ENCODE measurements at regions not wholly inside any gene's neighbourhood (a gene's known extent, or its start where the extent isn't known, plus 50 kb on each side); places are given as distances from the start of the nearest gene placed in this dataset.

- no peak overlapping the region for H3K4me3 Mint-ChIP-seq (ENCODE audit: low read depth, unreplicated experiment)
Measured at GRCh38 chr20:51890003-51890402, 87.7 kb upstream of the SALL4 start.

GRCh38 chr20:51889466-51889865, 87.1 kb upstream of the SALL4 start:
- no peak for DNase-seq
- no peaks in the 10 kb centered on the region for H3K36me3 Mint-ChIP-seq (ENCODE audit: insufficient read depth, unreplicated experiment)
- H3K27ac Mint-ChIP-seq (ENCODE audit: unreplicated experiment), result no peak overlapping the region
- CTCF ChIA-PET, result interaction anchor here (0.9 kb wide), 1 partner anchor 9 kb away, joined by 5 read pairs; no protein-coding TSS in a partner anchor
- BruUV-seq (replicated peaks), result no TSS peak
- no peaks in the 10 kb centered on the region for H3K27me3 Mint-ChIP-seq (ENCODE audit: unreplicated experiment)
- intact Hi-C loops (cut with micrococcal nuclease; ENCODE audit: unreplicated experiment), result no loop called here
- no peaks in the 10 kb centered on the region for H3K4me1 Mint-ChIP-seq (ENCODE audit: low read depth, unreplicated experiment)
- H3K4me3 Mint-ChIP-seq (ENCODE audit: low read depth, unreplicated experiment), result no peak overlapping the region
- no peaks in the 10 kb centered on the region for H3K9me3 Mint-ChIP-seq (ENCODE audit: low read depth, unreplicated experiment)
- TF ChIP-seq CTCF (IDR thresholded peaks at IDR 0.05; ENCODE audit: unreplicated experiment), result no peak

More at GRCh38 chr20:51890003-51890402, 87.7 kb upstream of the SALL4 start:
- Mint-ChIP-seq H3K27ac (ENCODE audit: unreplicated experiment) (no peak overlapping the region), H3K9me3 (ENCODE audit: low read depth, unreplicated experiment) (no peaks in the 10 kb centered on the region), H3K4me1 (ENCODE audit: low read depth, unreplicated experiment) (no peaks in the 10 kb centered on the region), H3K36me3 (ENCODE audit: insufficient read depth, unreplicated experiment) (no peaks in the 10 kb centered on the region), H3K27me3 (ENCODE audit: unreplicated experiment) (no peaks in the 10 kb centered on the region)
- intact Hi-C loops (cut with micrococcal nuclease; ENCODE audit: unreplicated experiment), result no loop called here
- CTCF ChIA-PET, result interaction anchor here (1.0 kb wide), 1 partner anchor 35 kb away, joined by 3 read pairs; no protein-coding TSS in a partner anchor
- no peak for TF ChIP-seq CTCF (IDR thresholded peaks at IDR 0.05; ENCODE audit: unreplicated experiment)
- no TSS peak for BruUV-seq (replicated peaks)
- no peak for DNase-seq

- Mint-ChIP-seq H3K27me3 (ENCODE audit: unreplicated experiment) (no peaks in the 10 kb centered on the region), H3K4me1 (ENCODE audit: low read depth, unreplicated experiment) (no peaks in the 10 kb centered on the region), H3K9me3 (ENCODE audit: low read depth, unreplicated experiment) (no peaks in the 10 kb centered on the region), H3K4me3 (ENCODE audit: low read depth, unreplicated experiment) (no peak overlapping the region), H3K27ac (ENCODE audit: unreplicated experiment) (no peak overlapping the region), H3K36me3 (ENCODE audit: insufficient read depth, unreplicated experiment) (no peaks in the 10 kb centered on the region)
- no TSS peak for BruUV-seq (replicated peaks)
- CTCF ChIA-PET, result no interaction called here
- no peak for TF ChIP-seq CTCF (IDR thresholded peaks at IDR 0.05; ENCODE audit: unreplicated experiment)
- no peak for DNase-seq
- intact Hi-C loops (cut with micrococcal nuclease; ENCODE audit: unreplicated experiment), result no loop called here
Measured at GRCh38 chr20:51888291-51888690, 86.0 kb upstream of the SALL4 start.

- H3K27ac Mint-ChIP-seq (ENCODE audit: unreplicated experiment), result no peak overlapping the region
- no peak for TF ChIP-seq CTCF (IDR thresholded peaks at IDR 0.05; ENCODE audit: unreplicated experiment)
- CTCF ChIA-PET, result interaction anchor here (0.9 kb wide), 1 partner anchor 79 kb away, joined by 3 read pairs; no protein-coding TSS in a partner anchor
- no peaks in the 10 kb centered on the region for H3K27me3 Mint-ChIP-seq (ENCODE audit: unreplicated experiment)
- DNase-seq, result no peak
- H3K4me3 Mint-ChIP-seq (ENCODE audit: low read depth, unreplicated experiment), result no peak overlapping the region
- no peaks in the 10 kb centered on the region for H3K9me3 Mint-ChIP-seq (ENCODE audit: low read depth, unreplicated experiment)
- no TSS peak for BruUV-seq (replicated peaks)
- H3K4me1 Mint-ChIP-seq (ENCODE audit: low read depth, unreplicated experiment), result no peaks in the 10 kb centered on the region
- intact Hi-C loops (cut with micrococcal nuclease; ENCODE audit: unreplicated experiment), result no loop called here
- no peaks in the 10 kb centered on the region for H3K36me3 Mint-ChIP-seq (ENCODE audit: insufficient read depth, unreplicated experiment)
Measured at GRCh38 chr20:51886891-51887608, 84.7 kb upstream of the SALL4 start.
